Bronchial epithelial cell (primary cell): ENCODE measurements at regions not wholly inside any gene's neighbourhood (a gene's known extent, or its start where the extent isn't known, plus 50 kb on each side); places are given as distances from the start of the nearest gene placed in this dataset.

Source experiments
- DNase-seq: peaks from one replicate; pipeline ENCODE4 v3.0.0-alpha.2; 2010; ENCODE audit warnings: low read depth
- FAIRE-seq: peaks from 2 replicates; lab custom pipeline; 2011; peaks lifted over from hg19 to GRCh38; lab: Jason Lieb, UNC
- H3K27me3 ChIP-seq: 2 replicates; pipeline ENCODE4 v1.5.1; 2011; ENCODE audit warnings: low read length; ENCODE audit not compliant: control insufficient read depth, insufficient read depth
- H3K36me3 ChIP-seq: 2 replicates; pipeline ENCODE4 v1.5.1; 2011; ENCODE audit warnings: low read length; ENCODE audit not compliant: control insufficient read depth, insufficient read depth
- H3K4me3 ChIP-seq: 2 replicates; pipeline ENCODE4 v1.5.1; 2011; ENCODE audit warnings: mild to moderate bottlenecking, low read depth, low read length, control low read depth
- CTCF ChIP-seq: IDR thresholded peaks from 2 replicates; pipeline ENCODE4 v1.5.1; 2011; ENCODE audit warnings: mild to moderate bottlenecking, moderate library complexity, low read length, control low read depth, inconsistent platforms; ENCODE audit not compliant: insufficient read depth, severe bottlenecking

- Histone ChIP-seq H3K4me3 (no peak overlapping the region), H3K27me3 (no peaks in the 10 kb centered on the region), H3K36me3 (no peaks in the 10 kb centered on the region)
- FAIRE-seq (no peak), DNase-seq (no peak)
- no peak for TF ChIP-seq CTCF
Observed at GRCh38 chr6:61044011-61044410, 1242.0 kb downstream of the KHDRBS2 start.
